MM.1S (cell line): ENCODE measurements at regions not wholly inside any gene's neighbourhood (a gene's known extent, or its start where the extent isn't known, plus 50 kb on each side); places are given as distances from the start of the nearest gene placed in this dataset.

ENCODE experiments used
- CTCF ChIP-seq: fragments of 300-600 bp; sonication (generic); IDR thresholded peaks from 2 replicates; pipeline ENCODE4 v1.5.1; 2016; ENCODE audit warnings: antibody characterized with exemption, low read length, mixed read lengths
- EZH2 ChIP-seq: fragments of 300-600 bp; sonication (generic); optimal IDR thresholded peaks from 2 replicates; pipeline ENCODE3; 2017; ENCODE audit warnings: low read depth, mild to moderate bottlenecking, antibody characterized with exemption, low read length, mixed read lengths

GRCh38 chr6:127403636-127404035 is 55.6 kb downstream of the KIAA0408 start:
- TF ChIP-seq EZH2 (no peak), CTCF (no peak)
